KOPT-K1 (cell line): ENCODE measurements at regions not wholly inside any gene's neighbourhood (a gene's known extent, or its start where the extent isn't known, plus 50 kb on each side); places are given as distances from the start of the nearest gene placed in this dataset.

Source experiments
- H3K27ac ChIP-seq: fragments of 200-600 bp; sonication (generic); 2 replicates; pipeline ENCODE4 v1.5.1; 2016; ENCODE audit warnings: antibody characterized with exemption, mild to moderate bottlenecking, low read depth, low read length; ENCODE audit not compliant: poor library complexity, severe bottlenecking
- H3K36me3 ChIP-seq: fragments of 200-600 bp; sonication (generic); 2 replicates; pipeline ENCODE4 v1.5.1; 2017; ENCODE audit warnings: antibody characterized with exemption, mild to moderate bottlenecking, low read length, moderate library complexity; ENCODE audit not compliant: insufficient read depth
- H3K9me3 ChIP-seq: fragments of 200-600 bp; sonication (generic); 2 replicates; pipeline ENCODE4 v1.5.1; 2017; ENCODE audit warnings: antibody characterized with exemption, low read length, mild to moderate bottlenecking; ENCODE audit not compliant: insufficient read depth, poor library complexity, severe bottlenecking

GRCh38 chr1:194309697-194310096 lies 1123.3 kb upstream of the B3GALT2 start:
- H3K36me3 ChIP-seq, result no peaks in the 10 kb centered on the region
- no peaks in the 10 kb centered on the region for H3K9me3 ChIP-seq
- no peak overlapping the region for H3K27ac ChIP-seq

- Histone ChIP-seq H3K36me3 (no peaks in the 10 kb centered on the region), H3K27ac (no peak overlapping the region), H3K9me3 (no peaks in the 10 kb centered on the region)
Measured at GRCh38 chr1:194309269-194309668, 1122.9 kb upstream of the B3GALT2 start.

GRCh38 chr1:194300776-194301175 lies 1114.4 kb upstream of the B3GALT2 start:
- Histone ChIP-seq H3K36me3 (no peaks in the 10 kb centered on the region), H3K9me3 (no peaks in the 10 kb centered on the region), H3K27ac (no peak overlapping the region)

GRCh38 chr1:194300340-194300739 lies 1113.9 kb upstream of the B3GALT2 start:
- Histone ChIP-seq H3K9me3 (no peaks in the 10 kb centered on the region), H3K36me3 (no peaks in the 10 kb centered on the region), H3K27ac (no peak overlapping the region)

GRCh38 chr1:194298007-194298598 lies 1111.7 kb upstream of the B3GALT2 start:
- Histone ChIP-seq H3K36me3 (no peaks in the 10 kb centered on the region), H3K9me3 (no peaks in the 10 kb centered on the region), H3K27ac (no peak overlapping the region)

- H3K27ac ChIP-seq, result no peak overlapping the region
- no peaks in the 10 kb centered on the region for H3K9me3 ChIP-seq
- no peaks in the 10 kb centered on the region for H3K36me3 ChIP-seq
Measured at GRCh38 chr1:194297094-194297493, 1110.7 kb upstream of the B3GALT2 start.

GRCh38 chr1:194296201-194296600 lies 1109.8 kb upstream of the B3GALT2 start:
- Histone ChIP-seq H3K9me3 (no peaks in the 10 kb centered on the region), H3K36me3 (no peaks in the 10 kb centered on the region)

GRCh38 chr1:194295685-194296084 lies 1109.3 kb upstream of the B3GALT2 start:
- Histone ChIP-seq H3K36me3 (no peaks in the 10 kb centered on the region), H3K9me3 (no peaks in the 10 kb centered on the region), H3K27ac (no peak overlapping the region)

More at GRCh38 chr1:194296201-194296600, 1109.8 kb upstream of the B3GALT2 start:
- H3K27ac ChIP-seq, result no peak overlapping the region

GRCh38 chr1:194293851-194294405 lies 1107.5 kb upstream of the B3GALT2 start:
- H3K9me3 ChIP-seq, result no peaks in the 10 kb centered on the region
- no peaks in the 10 kb centered on the region for H3K36me3 ChIP-seq
- no peak overlapping the region for H3K27ac ChIP-seq

GRCh38 chr1:194292966-194293365 lies 1106.6 kb upstream of the B3GALT2 start:
- no peak overlapping the region for H3K27ac ChIP-seq
- H3K9me3 ChIP-seq, result no peaks in the 10 kb centered on the region
- no peaks in the 10 kb centered on the region for H3K36me3 ChIP-seq

GRCh38 chr1:194289569-194290266 lies 1103.3 kb upstream of the B3GALT2 start:
- Histone ChIP-seq H3K9me3 (no peaks in the 10 kb centered on the region), H3K36me3 (no peaks in the 10 kb centered on the region), H3K27ac (no peak overlapping the region)

GRCh38 chr1:194288238-194288637 lies 1101.8 kb upstream of the B3GALT2 start:
- no peaks in the 10 kb centered on the region for H3K36me3 ChIP-seq
- H3K27ac ChIP-seq, result no peak overlapping the region
- no peaks in the 10 kb centered on the region for H3K9me3 ChIP-seq

GRCh38 chr1:194281376-194281775 lies 1095.0 kb upstream of the B3GALT2 start:
- H3K27ac ChIP-seq, result no peak overlapping the region
- H3K36me3 ChIP-seq, result no peaks in the 10 kb centered on the region
- H3K9me3 ChIP-seq, result no peaks in the 10 kb centered on the region

GRCh38 chr1:194280463-194280862 lies 1094.0 kb upstream of the B3GALT2 start:
- no peaks in the 10 kb centered on the region for H3K9me3 ChIP-seq
- H3K36me3 ChIP-seq, result no peaks in the 10 kb centered on the region
- H3K27ac ChIP-seq, result no peak overlapping the region

- H3K9me3 ChIP-seq, result no peaks in the 10 kb centered on the region
- no peak overlapping the region for H3K27ac ChIP-seq
- H3K36me3 ChIP-seq, result no peaks in the 10 kb centered on the region
Measured at GRCh38 chr1:194279975-194280374, 1093.6 kb upstream of the B3GALT2 start.

- no peaks in the 10 kb centered on the region for H3K9me3 ChIP-seq
- no peaks in the 10 kb centered on the region for H3K36me3 ChIP-seq
- H3K27ac ChIP-seq, result no peak overlapping the region
Measured at GRCh38 chr1:194277927-194278326, 1091.5 kb upstream of the B3GALT2 start.
